Stimulated activated naive B cell treated with anti-CD40 and anti-IgM and Interleukin-4, amounts not matched to agents 10 μg/mL and 1 μg/mL and 100 μg/mL, for 72 hours (primary cell): ENCODE measurements at regions not wholly inside any gene's neighbourhood (a gene's known extent, or its start where the extent isn't known, plus 50 kb on each side); places are given as distances from the start of the nearest gene placed in this dataset.

Source experiments
- ATAC-seq, 2 donors: fragments of 150-1000 bp; cut with Tn5 transposase; replicated peaks; 2 replicates each; pipeline ENCODE4 v1.10.0; 2021; ENCODE audit warnings: moderate library complexity in 1 of 2
- DNase-seq: peaks from one replicate; pipeline ENCODE4 v3.0.0; 2021
- H3K27ac Mint-ChIP-seq: one replicate; pipeline ENCODE4 v1.8.0; 2022; ENCODE audit warnings: mild to moderate bottlenecking, mixed read lengths
- H3K27me3 Mint-ChIP-seq, 2 donors: one replicate each; pipeline ENCODE4 v1.8.0; 2022; ENCODE audit warnings: mixed read lengths in 2 of 2
- H3K36me3 Mint-ChIP-seq, 2 donors: one replicate each; pipeline ENCODE4 v1.8.0; 2022; ENCODE audit warnings: mixed read lengths in 2 of 2, mild to moderate bottlenecking in 1 of 2
- H3K4me1 Mint-ChIP-seq, 2 donors: one replicate each; pipeline ENCODE4 v1.8.0; 2022; ENCODE audit warnings: mixed read lengths in 2 of 2, mild to moderate bottlenecking in 1 of 2
- H3K4me3 Mint-ChIP-seq, 2 donors: one replicate each; pipeline ENCODE4 v1.8.0; 2022; ENCODE audit warnings: mild to moderate bottlenecking in 2 of 2, mixed read lengths in 2 of 2, moderate library complexity in 1 of 2
- H3K9me3 Mint-ChIP-seq, 2 donors: one replicate each; pipeline ENCODE4 v1.8.0; 2022; ENCODE audit warnings: mixed read lengths in 2 of 2, mild to moderate bottlenecking in 1 of 2

DNA sequence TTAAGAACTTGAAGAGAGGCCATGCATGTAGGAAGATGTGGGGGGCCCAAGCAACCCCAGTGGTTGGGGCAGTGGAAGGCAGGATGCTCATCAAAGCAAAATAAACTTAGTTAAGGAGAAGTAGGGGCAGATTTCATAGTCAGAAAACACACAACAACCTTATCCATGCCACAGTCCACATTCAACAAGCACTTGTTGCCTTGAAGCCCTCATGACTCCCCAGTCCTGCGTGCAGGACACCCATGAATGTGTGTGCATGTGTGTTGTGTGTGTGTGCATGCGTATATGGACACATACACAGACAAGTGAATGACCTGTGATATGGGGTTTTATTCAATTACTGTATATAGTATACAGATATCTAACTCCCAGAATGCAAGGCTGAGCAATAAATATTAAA lies 186.9 kb downstream of the PSMG1 start:
- no peak overlapping the region for H3K27ac Mint-ChIP-seq
- peaks cover 17 to 33% of the 10 kb centered on the region in 2 donors for H3K4me1 Mint-ChIP-seq
- no peak for DNase-seq
- H3K4me3 Mint-ChIP-seq, result no peak overlapping the region
- H3K27me3 Mint-ChIP-seq, result peaks cover 52 to 63% of the 10 kb centered on the region in 2 donors
- no peaks in the 10 kb centered on the region for H3K36me3 Mint-ChIP-seq
- H3K9me3 Mint-ChIP-seq, result no peaks in the 10 kb centered on the region
- no peak for ATAC-seq

DNA sequence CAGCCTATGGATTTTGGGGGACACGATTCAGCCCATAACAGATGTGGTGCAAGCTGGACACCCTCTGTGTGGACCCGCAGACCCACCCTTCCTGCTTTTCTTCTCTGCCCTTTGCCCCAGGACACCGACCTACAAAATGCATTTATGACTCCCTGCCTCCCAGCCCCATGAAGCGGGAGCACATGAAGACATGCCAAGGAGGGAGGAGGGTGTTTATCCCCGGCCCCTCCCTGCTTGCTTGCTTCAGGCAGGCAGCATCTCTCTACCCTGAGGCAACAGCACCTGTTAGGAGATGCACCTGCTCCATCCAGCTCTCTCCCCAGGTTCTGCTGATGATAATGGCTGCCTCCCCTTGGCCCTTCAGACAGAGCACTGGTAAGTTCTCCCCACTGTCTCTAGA lies 187.5 kb downstream of the PSMG1 start:
- Mint-ChIP-seq H3K9me3 (no peaks in the 10 kb centered on the region), H3K27ac (no peak overlapping the region), H3K27me3 (peaks cover 49 to 63% of the 10 kb centered on the region in 2 donors), H3K4me1 (peaks cover 17 to 28% of the 10 kb centered on the region in 2 donors), H3K36me3 (no peaks in the 10 kb centered on the region), H3K4me3 (no peak overlapping the region)
- ATAC-seq (no peak), DNase-seq (no peak)

DNA sequence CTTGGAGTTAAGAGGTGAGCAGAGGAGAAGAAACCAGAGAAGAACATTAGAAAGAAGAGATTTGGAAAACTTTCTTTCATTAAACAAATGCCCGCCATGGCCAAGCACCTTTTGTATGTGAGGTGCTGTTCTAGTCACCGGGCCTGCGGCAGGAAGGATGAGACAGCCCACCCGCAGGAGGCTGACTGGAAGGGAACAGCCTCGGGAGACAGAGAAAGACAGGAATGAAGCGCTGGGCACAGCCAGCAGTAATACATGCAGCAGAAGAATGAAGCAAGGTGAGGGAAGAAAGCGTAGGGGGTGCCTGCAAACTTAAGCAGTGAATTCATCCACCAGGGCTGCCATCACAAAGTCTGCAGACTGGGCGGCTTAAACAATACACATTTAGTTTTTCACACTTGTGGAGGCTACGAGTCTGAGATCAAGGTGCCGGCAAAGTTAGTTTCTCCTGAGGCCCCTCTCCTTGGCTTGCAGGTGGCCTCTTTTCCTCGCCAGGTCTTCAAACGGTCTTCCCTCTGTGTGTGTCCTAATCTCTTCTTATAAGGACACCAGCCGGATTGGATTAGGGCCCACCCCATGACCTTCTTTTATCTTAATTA lies 188.1 kb downstream of the PSMG1 start:
- Mint-ChIP-seq H3K27me3 (peaks cover 48 to 63% of the 10 kb centered on the region in 2 donors), H3K27ac (no peak overlapping the region), H3K36me3 (no peaks in the 10 kb centered on the region), H3K4me1 (peaks cover 14 to 29% of the 10 kb centered on the region in 2 donors), H3K4me3 (no peak overlapping the region), H3K9me3 (no peaks in the 10 kb centered on the region)
- ATAC-seq, result no peak
- no peak for DNase-seq

DNA sequence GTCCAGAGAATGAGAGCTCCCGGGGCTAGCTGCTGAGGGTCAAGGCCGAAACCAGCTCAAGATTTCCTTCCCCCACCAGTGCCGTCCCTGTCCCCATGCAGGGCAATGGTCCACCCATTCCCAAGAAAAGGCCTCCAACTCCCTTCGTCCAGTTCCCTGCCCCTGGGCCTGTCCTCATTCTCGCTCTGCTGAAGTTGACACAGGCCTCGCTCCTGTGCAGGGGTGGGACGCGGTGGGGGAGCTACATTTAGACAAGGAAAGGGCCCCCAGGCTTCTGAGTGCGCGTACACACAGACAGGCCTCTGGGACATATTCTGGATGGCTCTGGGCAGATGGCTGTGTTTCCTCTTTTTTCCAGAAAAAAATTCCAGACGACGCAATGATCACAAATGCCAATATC lies 188.3 kb downstream of the ETS2 start:
- Mint-ChIP-seq H3K9me3 (no peaks in the 10 kb centered on the region), H3K4me1 (peaks cover 13 to 32% of the 10 kb centered on the region in 2 donors), H3K4me3 (no peak overlapping the region), H3K27ac (no peak overlapping the region), H3K27me3 (peaks cover 43 to 66% of the 10 kb centered on the region in 2 donors), H3K36me3 (no peaks in the 10 kb centered on the region)
- no peak for ATAC-seq
- DNase-seq, result no peak

DNA sequence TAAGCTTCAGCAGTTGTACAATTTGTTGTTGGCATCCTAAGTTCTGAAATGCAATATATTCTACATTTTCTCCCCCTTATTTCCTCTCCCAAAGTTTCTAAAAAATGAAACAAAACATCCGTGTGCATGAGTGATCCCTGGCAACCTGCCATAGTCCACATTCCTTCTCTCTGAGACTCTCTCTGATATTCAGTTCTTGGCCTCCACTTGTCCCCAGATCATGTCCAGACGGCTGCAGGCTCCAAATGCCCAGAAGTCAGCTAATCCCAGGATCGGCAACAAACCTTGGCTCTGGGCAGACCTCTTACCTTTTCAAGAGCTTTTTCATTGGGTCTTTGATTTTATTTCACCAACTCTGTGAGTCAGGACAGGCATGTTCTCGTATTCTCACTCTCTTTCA lies 187.8 kb downstream of the ETS2 start:
- DNase-seq (no peak), ATAC-seq (no peak)
- H3K4me3 Mint-ChIP-seq, result no peak overlapping the region
- no peaks in the 10 kb centered on the region for H3K9me3 Mint-ChIP-seq
- H3K36me3 Mint-ChIP-seq, result no peaks in the 10 kb centered on the region
- H3K27me3 Mint-ChIP-seq, result peaks cover 47 to 71% of the 10 kb centered on the region in 2 donors
- peaks cover 15 to 34% of the 10 kb centered on the region in 2 donors for H3K4me1 Mint-ChIP-seq
- no peak overlapping the region for H3K27ac Mint-ChIP-seq

DNA sequence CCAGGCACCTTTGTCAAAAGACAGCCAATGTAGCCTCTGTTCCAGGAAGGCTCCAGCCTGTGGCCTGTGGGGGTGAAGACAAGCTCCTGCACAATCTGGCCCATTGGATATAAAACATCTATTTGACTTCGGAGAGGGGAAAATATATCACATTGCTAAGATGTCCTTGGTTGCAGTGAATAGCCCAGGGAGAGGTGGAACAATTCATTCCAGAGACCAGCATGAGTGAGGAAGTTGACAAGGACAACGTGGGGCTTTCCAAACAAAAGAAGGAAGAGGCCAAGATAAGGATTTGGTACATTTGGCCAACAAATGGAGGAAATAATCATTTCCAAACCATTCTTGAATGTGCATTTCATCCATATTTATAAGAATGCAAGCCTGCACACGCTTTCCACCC lies 187.0 kb downstream of the ETS2 start:
- Mint-ChIP-seq H3K27ac (no peak overlapping the region), H3K4me3 (no peak overlapping the region), H3K36me3 (no peaks in the 10 kb centered on the region), H3K4me1 (peaks cover 14 to 29% of the 10 kb centered on the region in 2 donors), H3K9me3 (no peaks in the 10 kb centered on the region), H3K27me3 (peaks cover 55 to 79% of the 10 kb centered on the region in 2 donors)
- no peak for ATAC-seq
- no peak for DNase-seq

DNA sequence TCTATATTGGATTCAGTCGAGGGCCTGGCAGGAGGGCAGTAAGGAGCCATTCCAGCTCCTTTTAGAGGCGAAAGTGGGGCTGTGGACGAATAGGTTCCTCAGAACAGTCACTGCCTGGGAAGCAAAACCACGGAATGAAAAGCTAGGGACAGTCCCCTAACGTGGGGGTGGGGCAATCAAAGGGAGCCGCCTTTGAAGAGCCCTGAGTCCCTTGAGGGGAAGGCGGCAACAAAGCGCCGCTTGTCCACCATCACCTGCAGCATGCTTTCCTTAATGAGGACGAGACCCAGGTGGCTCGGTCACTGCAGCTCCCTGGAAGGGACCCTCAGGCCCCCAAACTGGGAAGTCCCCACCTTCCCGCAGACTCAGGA lies 184.7 kb downstream of the ETS2 start:
- no peaks in the 10 kb centered on the region for H3K36me3 Mint-ChIP-seq
- H3K4me3 Mint-ChIP-seq, result no peak overlapping the region
- peaks cover 18 to 34% of the 10 kb centered on the region in 2 donors for H3K4me1 Mint-ChIP-seq
- H3K9me3 Mint-ChIP-seq, result no peaks in the 10 kb centered on the region
- H3K27me3 Mint-ChIP-seq, result peaks cover 58 to 89% of the 10 kb centered on the region in 2 donors
- no peak for ATAC-seq
- no peak overlapping the region for H3K27ac Mint-ChIP-seq
- no peak for DNase-seq

DNA sequence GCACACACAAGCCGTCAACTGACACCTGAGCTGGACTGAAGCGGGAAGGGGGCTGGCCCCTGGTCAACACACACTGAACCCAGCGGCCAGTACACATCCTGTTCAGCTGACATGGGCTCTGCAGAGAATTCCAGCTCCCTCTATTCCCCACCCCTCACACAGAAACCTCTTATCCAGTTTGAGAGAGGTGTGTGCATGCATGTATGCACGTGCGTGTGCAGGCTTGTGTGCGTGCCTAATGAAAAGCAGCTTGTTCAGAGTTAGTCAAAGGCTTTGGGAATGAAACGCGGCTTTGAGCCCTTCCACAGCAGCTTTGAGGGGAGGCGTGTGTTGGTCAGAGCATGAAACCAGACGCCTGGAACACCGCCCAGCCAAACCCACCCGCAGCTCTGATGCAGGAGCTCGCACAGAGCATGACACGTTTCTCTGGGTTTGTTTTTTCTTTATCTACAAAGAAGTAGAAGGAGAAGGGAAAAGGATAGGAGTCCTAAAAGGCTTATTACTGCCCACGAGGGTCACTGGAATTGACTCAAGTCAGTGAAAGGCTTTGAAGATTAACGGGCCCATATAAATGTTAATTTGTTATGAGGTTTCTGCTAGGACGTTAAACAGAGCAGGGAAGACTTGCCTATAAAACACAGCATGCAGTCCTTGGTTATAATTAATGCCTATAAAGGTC lies 184.2 kb downstream of the ETS2 start:
- H3K4me1 Mint-ChIP-seq, result peaks cover 22 to 40% of the 10 kb centered on the region in 2 donors
- H3K9me3 Mint-ChIP-seq, result no peaks in the 10 kb centered on the region
- no peaks in the 10 kb centered on the region for H3K36me3 Mint-ChIP-seq
- peaks cover 56 to 92% of the 10 kb centered on the region in 2 donors for H3K27me3 Mint-ChIP-seq
- H3K27ac Mint-ChIP-seq, result no peak overlapping the region
- ATAC-seq, result no peak
- H3K4me3 Mint-ChIP-seq, result no peak overlapping the region
- DNase-seq, result no peak

DNA sequence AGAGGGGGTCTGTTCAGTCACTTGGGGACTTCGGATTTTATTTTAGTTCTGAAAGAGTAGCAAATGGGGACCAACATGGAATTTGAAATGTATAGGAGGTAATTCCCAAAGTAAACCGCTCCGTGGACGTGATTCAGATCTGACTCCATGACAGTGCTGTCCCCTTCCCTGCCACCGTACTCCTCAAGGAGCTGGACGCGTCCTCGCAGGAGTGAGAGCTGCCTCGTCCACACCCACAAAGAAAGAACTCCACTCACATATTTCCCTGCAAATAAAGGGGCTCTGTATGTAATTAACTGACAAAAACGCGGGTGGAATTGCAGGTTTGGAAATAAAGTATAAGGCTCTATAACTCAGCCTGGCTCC lies 183.6 kb downstream of the ETS2 start:
- DNase-seq (no peak), ATAC-seq (no peak)
- Mint-ChIP-seq H3K9me3 (no peaks in the 10 kb centered on the region), H3K27me3 (peaks cover 51 to 87% of the 10 kb centered on the region in 2 donors), H3K27ac (no peak overlapping the region), H3K4me3 (peak overlapping the region in 1 of 2 donors; percentile 9), H3K36me3 (no peaks in the 10 kb centered on the region), H3K4me1 (peaks cover 28 to 45% of the 10 kb centered on the region in 2 donors)

DNA sequence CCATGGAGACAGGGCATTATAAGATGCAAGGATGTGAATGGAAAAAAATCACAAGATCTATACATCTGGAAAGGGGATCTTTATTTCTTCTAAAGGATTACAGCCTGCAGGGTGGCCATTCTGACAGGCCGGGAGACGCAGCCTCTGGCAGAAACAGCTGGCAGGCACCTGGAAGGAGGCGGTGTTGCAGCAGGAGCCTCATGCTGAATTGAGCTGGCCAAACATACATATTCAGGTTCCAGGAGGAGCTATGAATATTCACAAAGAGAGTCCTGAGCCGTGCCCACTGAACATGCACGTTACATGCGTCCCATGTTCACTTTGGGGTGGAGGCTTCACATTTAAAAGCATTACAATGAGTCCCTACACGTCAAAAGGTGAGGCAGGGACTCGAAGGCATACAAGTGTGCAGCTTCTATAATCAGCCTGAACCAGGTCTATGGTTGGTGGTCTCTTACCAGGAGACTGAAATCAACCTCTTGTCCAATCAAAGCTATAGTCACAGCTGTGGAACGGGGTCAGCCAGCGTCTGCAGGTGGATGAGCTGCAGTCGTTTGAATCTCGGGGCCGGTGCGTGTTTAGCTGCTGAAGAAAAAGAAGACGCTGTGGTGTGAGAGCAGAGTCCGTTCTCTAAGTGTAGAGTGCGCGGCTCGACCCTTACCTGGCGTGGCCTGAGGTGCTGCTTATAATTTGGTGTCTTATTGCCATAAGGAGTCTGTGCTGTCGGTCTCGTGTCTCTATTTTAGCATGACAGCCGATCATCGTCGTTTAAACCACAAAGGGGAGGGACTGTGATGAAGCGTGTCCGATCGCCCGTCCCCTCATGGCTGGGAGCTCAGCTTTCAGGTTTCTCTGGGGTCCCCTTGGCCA lies 183.0 kb downstream of the ETS2 start:
- Mint-ChIP-seq H3K27me3 (peaks cover 56 to 83% of the 10 kb centered on the region in 2 donors), H3K27ac (no peak overlapping the region), H3K4me1 (peaks cover 30 to 46% of the 10 kb centered on the region in 2 donors), H3K4me3 (peak overlapping the region in 1 of 2 donors; percentile 9), H3K9me3 (no peaks in the 10 kb centered on the region), H3K36me3 (no peaks in the 10 kb centered on the region)
- ATAC-seq (no peak), DNase-seq (no peak)

DNA sequence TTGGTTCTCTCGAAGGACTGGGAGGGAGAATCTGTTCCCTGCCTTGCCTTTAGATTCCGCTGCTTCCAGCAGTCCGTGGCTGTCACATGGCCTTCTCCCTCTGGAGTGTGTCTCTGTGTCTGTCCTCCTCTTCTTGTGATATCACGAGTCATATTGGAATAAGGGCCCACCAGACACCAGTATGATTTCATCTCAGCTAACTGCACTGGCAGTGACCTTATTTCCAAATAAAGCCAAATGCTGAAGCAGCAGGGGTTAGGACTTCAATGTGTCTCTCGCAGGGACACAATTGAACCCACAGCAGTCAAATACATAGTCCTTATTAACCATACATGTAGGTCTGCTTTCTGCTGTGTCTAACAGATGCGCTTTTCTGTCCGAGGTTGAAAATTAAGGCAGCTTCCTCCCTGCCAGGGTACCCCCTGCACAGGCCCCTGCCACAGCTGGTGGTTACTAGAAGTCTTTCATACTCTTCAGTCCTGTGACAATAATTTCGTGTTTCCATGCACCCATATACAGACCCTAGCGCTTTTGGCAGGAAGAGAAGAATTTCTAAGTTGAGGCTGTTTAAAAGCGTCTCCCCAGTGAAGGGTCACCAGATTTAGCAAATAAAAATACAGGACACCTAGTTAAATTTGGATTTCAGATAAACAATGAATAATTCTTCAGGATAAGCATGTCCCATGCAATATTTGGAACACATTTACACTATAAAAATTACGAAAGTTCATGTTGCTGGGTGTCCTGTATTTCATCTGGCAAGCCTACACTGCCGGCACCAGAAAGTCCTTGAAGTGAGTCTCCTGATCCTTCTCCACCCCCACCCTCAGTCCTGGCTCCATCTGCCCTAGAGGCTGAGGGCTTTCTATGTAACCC lies 182.1 kb downstream of the ETS2 start:
- Mint-ChIP-seq H3K4me3 (no peak overlapping the region), H3K27ac (no peak overlapping the region), H3K36me3 (no peaks in the 10 kb centered on the region), H3K27me3 (peaks cover 60 to 86% of the 10 kb centered on the region in 2 donors), H3K4me1 (peaks cover 30 to 46% of the 10 kb centered on the region in 2 donors), H3K9me3 (no peaks in the 10 kb centered on the region)
- DNase-seq (no peak), ATAC-seq (no peak)

DNA sequence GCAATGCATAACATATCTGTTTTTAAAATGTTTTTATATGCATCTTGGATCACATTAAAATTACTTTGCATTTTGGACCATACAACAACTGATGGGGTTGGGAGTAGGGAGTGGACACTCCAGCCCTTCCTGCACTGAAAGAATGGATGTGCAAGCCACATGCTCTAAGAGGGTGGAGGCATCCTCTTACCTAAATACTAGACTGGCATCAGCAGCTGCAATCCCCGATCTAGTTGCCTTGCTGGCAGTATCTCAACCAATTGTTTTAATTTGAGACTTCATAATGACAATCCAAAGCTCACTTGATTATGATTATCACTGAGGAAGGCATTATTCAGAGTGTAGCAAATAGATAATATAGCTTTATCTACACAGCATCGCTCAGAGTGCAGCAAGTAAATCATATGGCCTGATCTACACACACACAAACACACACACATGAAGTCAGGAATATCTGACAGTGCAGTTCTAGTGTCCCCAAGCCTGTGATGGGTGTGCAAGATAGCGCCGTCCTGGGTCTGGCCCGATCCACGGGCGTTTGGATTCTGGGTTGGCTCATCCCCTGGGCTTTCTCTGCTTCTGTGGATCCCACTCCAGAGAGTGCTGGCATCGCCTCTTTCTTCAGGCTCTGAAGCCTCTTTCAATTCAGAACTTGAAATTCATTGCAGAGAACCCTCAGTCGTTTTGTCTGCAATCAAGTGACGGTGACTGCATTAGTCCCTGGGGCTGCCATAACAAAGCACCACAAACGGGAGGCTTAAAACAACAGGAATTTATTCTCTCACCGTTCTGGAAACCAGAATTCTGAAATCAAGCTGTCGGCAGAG lies 181.3 kb downstream of the ETS2 start:
- Mint-ChIP-seq H3K36me3 (no peaks in the 10 kb centered on the region), H3K27ac (no peak overlapping the region), H3K4me1 (peaks cover 30 to 46% of the 10 kb centered on the region in 2 donors), H3K27me3 (peaks cover 57 to 81% of the 10 kb centered on the region in 2 donors), H3K4me3 (no peak overlapping the region), H3K9me3 (no peaks in the 10 kb centered on the region)
- ATAC-seq, result no peak
- no peak for DNase-seq

DNA sequence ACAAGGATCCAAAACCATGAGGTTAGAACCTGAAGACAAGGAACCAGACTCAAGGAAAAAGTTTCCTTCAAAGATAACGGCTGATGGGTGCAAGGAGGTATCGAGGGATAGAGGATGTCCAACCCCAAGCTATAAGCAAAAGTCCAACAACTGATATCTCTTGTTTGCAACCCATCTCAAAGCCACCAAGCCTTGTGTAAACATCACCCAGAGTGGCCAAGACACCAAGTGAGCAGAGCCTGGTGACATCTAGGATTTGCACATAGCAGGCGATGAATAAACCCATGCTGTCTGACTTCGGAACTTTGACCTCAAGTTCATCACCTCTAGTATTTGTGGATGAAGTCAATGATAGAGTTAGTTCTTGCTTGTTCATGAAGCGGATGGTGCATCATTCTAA lies 180.7 kb downstream of the ETS2 start:
- Mint-ChIP-seq H3K9me3 (no peaks in the 10 kb centered on the region), H3K36me3 (no peaks in the 10 kb centered on the region), H3K4me3 (no peak overlapping the region), H3K4me1 (peaks cover 31 to 49% of the 10 kb centered on the region in 2 donors), H3K27ac (no peak overlapping the region), H3K27me3 (peaks cover 57 to 81% of the 10 kb centered on the region in 2 donors)
- ATAC-seq (no peak), DNase-seq (no peak)
